IPS-18c (cell line): ENCODE measurements at regions not wholly inside any gene's neighbourhood (a gene's known extent, or its start where the extent isn't known, plus 50 kb on each side); places are given as distances from the start of the nearest gene placed in this dataset.

ENCODE experiments used
- H3K4me3 ChIP-seq: 2 replicates; pipeline ENCODE4 v1.7.0; 2013; ENCODE audit warnings: low read depth, mild to moderate bottlenecking, low read length, moderate library complexity; ENCODE audit not compliant: insufficient read depth
- H3K9me3 ChIP-seq: one replicate; pipeline ENCODE4 v1.6.1; 2013; ENCODE audit warnings: mild to moderate bottlenecking, low read length, moderate library complexity; ENCODE audit not compliant: control insufficient read depth, insufficient read depth

- no peaks in the 10 kb centered on the region for H3K9me3 ChIP-seq
- no peak overlapping the region for H3K4me3 ChIP-seq
Measured at GRCh38 chr9:20043035-20043434, 254.2 kb upstream of the SLC24A2 start.

GRCh38 chr9:20042128-20042711 is 253.4 kb upstream of the SLC24A2 start:
- H3K4me3 ChIP-seq = no peak overlapping the region
- H3K9me3 ChIP-seq = no peaks in the 10 kb centered on the region

GRCh38 chr9:20041697-20042081 is 252.9 kb upstream of the SLC24A2 start:
- H3K9me3 ChIP-seq = no peaks in the 10 kb centered on the region
- H3K4me3 ChIP-seq = no peak overlapping the region

- Histone ChIP-seq H3K4me3 (no peak overlapping the region), H3K9me3 (no peaks in the 10 kb centered on the region)
Measured at GRCh38 chr9:20040991-20041696, 252.3 kb upstream of the SLC24A2 start.

GRCh38 chr9:20037699-20038098 is 248.9 kb upstream of the SLC24A2 start:
- no peaks in the 10 kb centered on the region for H3K9me3 ChIP-seq

GRCh38 chr9:20033511-20033910 is 244.7 kb upstream of the SLC24A2 start:
- no peak overlapping the region for H3K4me3 ChIP-seq
- no peaks in the 10 kb centered on the region for H3K9me3 ChIP-seq

More at GRCh38 chr9:20037699-20038098, 248.9 kb upstream of the SLC24A2 start:
- no peak overlapping the region for H3K4me3 ChIP-seq

- H3K4me3 ChIP-seq = no peak overlapping the region
- no peaks in the 10 kb centered on the region for H3K9me3 ChIP-seq
Measured at GRCh38 chr9:20032413-20033006, 243.7 kb upstream of the SLC24A2 start.

- Histone ChIP-seq H3K9me3 (no peaks in the 10 kb centered on the region), H3K4me3 (no peak overlapping the region)
Measured at GRCh38 chr9:20031836-20032235, 243.0 kb upstream of the SLC24A2 start.

- Histone ChIP-seq H3K9me3 (no peaks in the 10 kb centered on the region), H3K4me3 (no peak overlapping the region)
Measured at GRCh38 chr9:20030671-20031070, 241.8 kb upstream of the SLC24A2 start.

GRCh38 chr9:20030221-20030620 is 241.4 kb upstream of the SLC24A2 start:
- Histone ChIP-seq H3K4me3 (no peak overlapping the region), H3K9me3 (no peaks in the 10 kb centered on the region)

- Histone ChIP-seq H3K9me3 (no peaks in the 10 kb centered on the region), H3K4me3 (no peak overlapping the region)
Measured at GRCh38 chr9:20028849-20029231, 240.0 kb upstream of the SLC24A2 start.

GRCh38 chr9:20028192-20028848 is 239.5 kb upstream of the SLC24A2 start:
- Histone ChIP-seq H3K9me3 (no peaks in the 10 kb centered on the region), H3K4me3 (no peak overlapping the region)

- Histone ChIP-seq H3K4me3 (no peak overlapping the region), H3K9me3 (no peaks in the 10 kb centered on the region)
Measured at GRCh38 chr9:20023961-20024571, 235.2 kb upstream of the SLC24A2 start.

- Histone ChIP-seq H3K4me3 (no peak overlapping the region), H3K9me3 (no peaks in the 10 kb centered on the region)
Measured at GRCh38 chr9:20023210-20023905, 234.5 kb upstream of the SLC24A2 start.

GRCh38 chr9:20022410-20022809 is 233.6 kb upstream of the SLC24A2 start:
- Histone ChIP-seq H3K9me3 (no peaks in the 10 kb centered on the region), H3K4me3 (no peak overlapping the region)

- Histone ChIP-seq H3K4me3 (no peak overlapping the region), H3K9me3 (no peaks in the 10 kb centered on the region)
Measured at GRCh38 chr9:20016611-20017010, 227.8 kb upstream of the SLC24A2 start.

GRCh38 chr9:20015427-20015931 is 226.6 kb upstream of the SLC24A2 start:
- H3K4me3 ChIP-seq = no peak overlapping the region

More at GRCh38 chr9:20015427-20015931, 226.6 kb upstream of the SLC24A2 start:
- no peaks in the 10 kb centered on the region for H3K9me3 ChIP-seq
